Sciatic nerve (tissue), 2 donors: ENCODE measurements at regions not wholly inside any gene's neighbourhood (a gene's known extent, or its start where the extent isn't known, plus 50 kb on each side); places are given as distances from the start of the nearest gene placed in this dataset.
A peak's percentile ranks its signal among the peaks of the same experiment; 100 is the strongest.
"Not testable (repeated sequence)": the region's sequence is repeated elsewhere in the genome, so short reads cannot be mapped to it uniquely, and the experiment has no call there.

Experiments
- ATAC-seq: fragments of 200-7000 bp; cut with Tn5 transposase; one replicate; pipeline ENCODE4 v1.9.1; 2020; ENCODE audit warnings: mild to moderate bottlenecking, moderate library complexity
- DNase-seq: peaks from one replicate; pipeline ENCODE4 v3.0.0-alpha.2; 2020; ENCODE audit warnings: low spot score
- intact Hi-C: fragments of 100-400 bp; cut with DNase I; formaldehyde crosslinking; loops from one replicate; pipeline ENCODE4 v1.14.2; 2022
- donor health status: DM: no; HTN: no; CAD: no.
- donor health status: DM: no; HTN: no; CAD: no.

- DNase-seq (no peak), ATAC-seq (no peak)
- intact Hi-C loops, result no loop called here
These were observed 129.7 kb upstream of the MYCN start for GRCh38 chr2:15810477-15811150.

- no peak for DNase-seq
- intact Hi-C loops, result no loop called here
- ATAC-seq, result no peak
These were observed 129.0 kb upstream of the MYCN start for GRCh38 chr2:15811367-15811766.

DNA sequence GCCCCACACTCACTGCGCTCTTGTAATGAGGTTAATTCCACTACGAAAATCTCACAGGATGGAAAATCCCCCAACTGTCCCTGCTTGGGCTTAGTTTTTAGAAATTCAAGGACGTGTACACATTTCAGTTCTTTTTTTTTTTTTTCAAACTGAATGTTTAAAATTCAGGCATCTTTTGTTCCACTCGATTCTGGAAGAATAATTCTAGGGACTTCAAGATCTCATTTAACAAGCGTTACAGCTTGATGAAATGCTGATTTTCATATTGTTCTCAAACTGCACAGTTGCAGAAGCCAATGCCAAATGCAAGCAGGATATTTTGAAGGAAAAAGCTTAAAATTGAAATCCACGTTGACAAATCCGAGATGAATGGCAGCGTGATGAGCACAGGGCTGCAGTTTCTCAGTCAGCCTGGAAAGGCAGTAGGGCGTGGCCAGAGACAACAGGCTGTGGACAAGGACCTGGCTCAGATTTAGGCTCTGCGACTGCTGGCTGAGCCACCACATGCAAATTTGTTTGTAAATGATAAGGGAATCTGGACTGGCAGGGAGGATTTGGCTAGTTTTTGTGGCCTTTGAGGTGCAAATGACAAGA lies 128.1 kb upstream of the MYCN start:
- intact Hi-C loops, result no loop called here
- ATAC-seq, result no peak
- no peak for DNase-seq

DNA sequence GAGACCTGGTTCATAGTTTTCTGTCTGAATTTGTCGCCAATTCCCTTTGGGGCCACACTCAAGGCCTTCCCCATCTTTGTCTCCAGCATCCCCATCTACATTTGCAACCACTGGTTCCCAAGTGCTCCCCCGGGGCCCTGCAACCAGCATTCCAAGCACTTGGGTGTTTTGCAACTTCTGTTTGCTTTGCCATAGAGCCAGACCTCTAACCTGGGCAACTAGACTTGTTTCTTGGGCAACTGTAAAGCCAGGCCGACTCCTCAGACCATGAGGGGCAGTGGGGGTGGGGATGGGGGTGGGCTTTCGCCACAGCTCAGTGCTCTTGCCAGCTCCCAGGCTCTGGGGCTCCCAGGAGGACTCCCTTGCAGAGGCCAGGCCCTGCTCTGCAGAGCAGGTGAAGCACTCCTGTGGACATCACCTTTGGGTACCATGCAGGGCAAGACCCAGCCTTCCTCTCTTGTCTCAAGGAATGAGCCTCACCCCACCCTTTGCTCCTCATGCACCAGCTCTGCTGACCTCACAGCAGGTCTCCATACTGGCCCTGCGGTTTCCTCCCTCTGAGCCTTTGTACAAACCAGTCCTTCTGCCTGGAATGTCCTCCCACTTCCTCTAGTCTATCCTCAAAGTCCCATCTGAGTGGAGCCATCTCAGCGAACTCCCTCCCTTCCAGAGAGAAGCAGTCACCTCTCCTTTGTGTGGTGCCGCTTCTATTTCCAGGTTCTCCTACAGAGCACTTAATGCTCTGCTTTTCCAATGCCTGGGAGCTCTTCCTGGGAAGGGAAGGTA lies 126.7 kb upstream of the MYCN start:
- ATAC-seq (no peak), DNase-seq (no peak)
- intact Hi-C loops, result no loop called here

DNA sequence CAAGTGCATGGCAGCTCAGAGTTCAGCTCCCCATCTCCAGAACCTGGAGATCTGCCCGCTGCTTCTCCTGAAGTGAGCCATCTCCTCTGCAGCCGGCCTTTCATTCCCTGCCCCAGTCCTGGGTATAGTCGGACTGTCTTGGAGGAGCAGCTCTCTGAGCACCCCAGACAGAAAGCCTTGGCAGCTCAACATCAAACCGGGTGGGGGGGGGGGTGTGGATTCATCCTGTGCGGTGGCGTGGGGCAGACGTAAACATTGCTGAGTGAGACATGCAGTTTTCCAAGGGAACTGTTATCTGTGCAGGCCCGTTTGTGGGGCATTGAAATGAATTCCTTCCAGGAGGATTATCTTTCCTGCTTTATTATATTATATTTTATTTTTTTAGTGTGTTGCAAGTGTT lies 125.9 kb upstream of the MYCN start:
- ATAC-seq, result no peak
- intact Hi-C loops, result no loop called here

GRCh38 chr2:15814946-15815345 lies 125.4 kb upstream of the MYCN start:
- intact Hi-C loops, result no loop called here
- ATAC-seq (no peak), DNase-seq (no peak)

More for the DNA sequence above, 125.9 kb upstream of the MYCN start:
- DNase-seq, result no peak

GRCh38 chr2:15816226-15816625 lies 124.1 kb upstream of the MYCN start:
- intact Hi-C loops, result no loop called here
- DNase-seq, result no peak
- no peak for ATAC-seq

GRCh38 chr2:15816674-15817406 lies 123.5 kb upstream of the MYCN start:
- intact Hi-C loops, result no loop called here
- no peak for DNase-seq
- ATAC-seq, result no peak

- intact Hi-C loops, result no loop called here
- ATAC-seq (no peak), DNase-seq (no peak)
These were observed 122.6 kb upstream of the MYCN start for GRCh38 chr2:15817748-15818147.

- ATAC-seq (no peak), DNase-seq (no peak)
- intact Hi-C loops, result no loop called here
These were observed 122.0 kb upstream of the MYCN start for GRCh38 chr2:15818318-15818753.

GRCh38 chr2:15818881-15819280 lies 121.5 kb upstream of the MYCN start:
- ATAC-seq, result no peak
- DNase-seq, result no peak
- intact Hi-C loops, result no loop called here

GRCh38 chr2:15819562-15820256 lies 120.6 kb upstream of the MYCN start:
- intact Hi-C loops, result no loop called here
- no peak for ATAC-seq

DNA sequence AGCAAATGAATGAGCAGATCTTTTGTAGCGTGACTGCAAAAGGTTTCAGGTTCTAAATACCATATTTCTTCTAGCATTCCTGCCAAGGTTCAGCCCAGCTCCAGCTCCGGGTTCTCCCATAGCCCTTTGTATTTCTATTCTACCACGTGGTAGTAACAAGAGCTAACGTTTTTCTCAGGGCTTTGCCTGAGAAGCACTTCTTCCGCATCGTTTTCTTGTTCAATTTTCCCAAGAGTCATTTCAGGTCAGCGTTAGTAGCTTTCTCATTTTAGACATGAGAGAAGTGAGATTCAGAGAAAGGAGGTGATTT lies 120.1 kb upstream of the MYCN start:
- intact Hi-C loops, result no loop called here
- peak; percentile 37 for ATAC-seq
- no peak for DNase-seq

More at GRCh38 chr2:15819562-15820256, 120.6 kb upstream of the MYCN start:
- no peak for DNase-seq

DNA sequence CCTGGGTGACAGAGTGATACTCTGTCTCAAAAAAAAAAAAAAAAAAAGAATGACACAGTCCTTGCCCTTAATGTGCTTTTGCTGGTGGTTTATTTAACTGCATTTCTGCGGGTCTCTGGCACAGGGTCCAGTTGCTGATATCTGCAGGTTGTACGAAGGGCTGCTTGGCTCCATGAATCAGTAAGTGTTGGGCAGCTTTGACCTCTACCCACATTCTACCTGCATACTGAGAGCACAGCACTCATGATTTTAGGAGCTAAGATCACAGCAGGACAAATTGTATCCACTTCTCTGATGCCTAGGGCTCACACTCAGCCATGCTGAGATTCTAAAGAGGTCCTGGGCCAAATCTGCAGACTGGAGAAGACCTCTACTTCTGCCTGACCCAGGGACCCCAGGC lies 119.4 kb upstream of the MYCN start:
- ATAC-seq (no peak), DNase-seq (no peak)
- intact Hi-C loops, result no loop called here

GRCh38 chr2:15822151-15823044 lies 118.0 kb upstream of the MYCN start:
- intact Hi-C loops, result no loop called here
- DNase-seq (no peak), ATAC-seq (no peak)

GRCh38 chr2:15823459-15824396 lies 116.6 kb upstream of the MYCN start:
- DNase-seq (no peak), ATAC-seq (no peak)
- intact Hi-C loops, result no loop called here

- ATAC-seq, DNase-seq, intact Hi-C loops: not testable (repeated sequence)
These were observed 115.9 kb upstream of the MYCN start for GRCh38 chr2:15824467-15824866.
